Breast epithelium (tissue), 3 donors: ENCODE measurements at regions not wholly inside any gene's neighbourhood (a gene's known extent, or its start where the extent isn't known, plus 50 kb on each side); places are given as distances from the start of the nearest gene placed in this dataset.

ENCODE experiments used
- POLR2A ChIP-seq: fragments of 450-650 bp; IDR thresholded peaks from one replicate; pipeline ENCODE4 v1.6.1; 2016; ENCODE audit warnings: antibody characterized with exemption, mild to moderate bottlenecking, moderate library complexity
- POLR2AphosphoS5 ChIP-seq, 3 donors: sonication (generic); formaldehyde crosslinking; IDR thresholded peaks; one replicate each; pipeline ENCODE4 v1.6.1; 2017; ENCODE audit warnings: antibody characterized with exemption in 3 of 3
- TF ChIP-seq, protein P1 (sequence below), 3 donors: fragments of 450-650 bp; IDR thresholded peaks; one replicate each; pipeline ENCODE4 v1.5.1; 2016 to 2017; ENCODE audit warnings: antibody characterized with exemption in 3 of 3, mild to moderate bottlenecking in 3 of 3, moderate library complexity in 3 of 3

- TF ChIP-seq, protein P1, sequence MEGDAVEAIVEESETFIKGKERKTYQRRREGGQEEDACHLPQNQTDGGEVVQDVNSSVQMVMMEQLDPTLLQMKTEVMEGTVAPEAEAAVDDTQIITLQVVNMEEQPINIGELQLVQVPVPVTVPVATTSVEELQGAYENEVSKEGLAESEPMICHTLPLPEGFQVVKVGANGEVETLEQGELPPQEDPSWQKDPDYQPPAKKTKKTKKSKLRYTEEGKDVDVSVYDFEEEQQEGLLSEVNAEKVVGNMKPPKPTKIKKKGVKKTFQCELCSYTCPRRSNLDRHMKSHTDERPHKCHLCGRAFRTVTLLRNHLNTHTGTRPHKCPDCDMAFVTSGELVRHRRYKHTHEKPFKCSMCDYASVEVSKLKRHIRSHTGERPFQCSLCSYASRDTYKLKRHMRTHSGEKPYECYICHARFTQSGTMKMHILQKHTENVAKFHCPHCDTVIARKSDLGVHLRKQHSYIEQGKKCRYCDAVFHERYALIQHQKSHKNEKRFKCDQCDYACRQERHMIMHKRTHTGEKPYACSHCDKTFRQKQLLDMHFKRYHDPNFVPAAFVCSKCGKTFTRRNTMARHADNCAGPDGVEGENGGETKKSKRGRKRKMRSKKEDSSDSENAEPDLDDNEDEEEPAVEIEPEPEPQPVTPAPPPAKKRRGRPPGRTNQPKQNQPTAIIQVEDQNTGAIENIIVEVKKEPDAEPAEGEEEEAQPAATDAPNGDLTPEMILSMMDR (IDR thresholded peaks at IDR 0.05): no peak
- no peak for TF ChIP-seq POLR2A
- TF ChIP-seq POLR2AphosphoS5 (IDR thresholded peaks at IDR 0.05): no peak
These were observed 203.5 kb downstream of the HIBADH start for GRCh38 chr7:27459021-27459730.
